ENCODE measurements at regions not wholly inside any gene's neighbourhood (a gene's known extent, or its start where the extent isn't known, plus 50 kb on each side); places are given as distances from the start of the nearest gene placed in this dataset.
A peak's percentile ranks its signal among the peaks of the same experiment; 100 is the strongest.
"Not testable (repeated sequence)": the region's sequence is repeated elsewhere in the genome, so short reads cannot be mapped to it uniquely, and the experiment has no call there.

DNA sequence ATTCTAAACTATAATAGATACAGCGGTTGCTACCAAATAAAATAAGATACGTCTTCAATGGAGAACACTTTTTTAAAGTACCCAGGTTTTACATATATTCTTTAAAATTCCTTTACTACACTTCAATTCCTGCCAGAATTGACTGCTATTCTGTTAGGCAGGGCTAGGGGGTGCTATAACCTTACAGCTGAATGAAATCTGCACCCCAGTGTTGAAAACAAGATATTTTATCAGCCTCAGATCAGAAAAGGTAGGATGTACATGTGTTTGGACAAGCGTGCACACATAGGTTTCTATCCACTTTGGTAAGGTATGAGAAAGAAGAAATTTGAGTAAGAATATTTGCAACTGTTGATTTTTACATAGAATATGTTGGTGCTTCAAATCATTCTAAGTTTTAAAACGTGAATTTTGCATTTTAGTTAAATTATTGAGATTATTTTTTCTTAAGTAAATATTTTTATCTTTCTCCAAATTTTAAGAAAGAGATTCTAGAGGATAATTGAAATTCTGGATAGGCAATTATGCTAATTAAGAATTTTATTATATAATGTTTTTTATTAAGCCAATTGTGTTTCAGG is 490.8 kb upstream of the ADGRL4 start:
- peak; percentile 40 for DNase-seq (ENCODE audit: low read depth, low spot score)
- TF ChIP-seq EZH2 (IDR thresholded peaks at IDR 0.05) (no peak), FOXP2 (optimal IDR thresholded peaks at IDR 0.05; ENCODE audit: control extremely low read depth, extremely low read length, insufficient read depth) (no peak), POLR2AphosphoS5 (IDR thresholded peaks at IDR 0.05; ENCODE audit: borderline replicate concordance, low read depth, low read length) (no peak)

DNA sequence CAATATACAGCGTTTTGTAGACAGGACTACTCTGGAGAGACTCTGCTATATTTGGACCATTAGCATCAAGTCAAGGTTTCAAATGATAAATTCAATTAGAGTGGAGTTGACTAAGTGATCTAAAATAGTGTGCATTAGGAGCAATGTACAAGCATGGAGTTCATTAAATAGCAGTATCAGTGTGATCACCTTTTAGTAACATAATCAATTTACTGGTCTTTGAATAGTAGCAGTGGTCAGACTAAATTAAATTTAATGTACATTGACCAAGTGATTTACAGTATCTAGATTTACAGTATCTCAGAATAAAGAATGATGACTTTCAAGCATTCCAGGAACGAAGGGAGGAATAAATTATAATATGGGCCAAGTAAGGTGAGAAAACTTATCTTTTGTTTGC is 489.6 kb upstream of the ADGRL4 start:
- no peak for TF ChIP-seq EZH2 (IDR thresholded peaks at IDR 0.05)
- no peak for TF ChIP-seq FOXP2 (optimal IDR thresholded peaks at IDR 0.05; ENCODE audit: control extremely low read depth, extremely low read length, insufficient read depth)
- TF ChIP-seq POLR2AphosphoS5 (IDR thresholded peaks at IDR 0.05; ENCODE audit: borderline replicate concordance, low read depth, low read length): no peak
- DNase-seq (ENCODE audit: low read depth, low spot score): no peak

More for the DNA sequence above, 490.8 kb upstream of the ADGRL4 start:
- H3K9me3 ChIP-seq (ENCODE audit: low read depth, low read length): no peaks in the 10 kb centered on the region
- no peak overlapping the region for H3K4me3 ChIP-seq
- H3K27ac ChIP-seq: no peak overlapping the region
- H3K36me3 ChIP-seq (ENCODE audit: insufficient read depth, low read length): no peaks in the 10 kb centered on the region
- H3K9ac ChIP-seq (ENCODE audit: insufficient read length): no peak overlapping the region

GRCh38 chr1:79493702-79494101 is 487.2 kb upstream of the ADGRL4 start:
- H3K4me3 ChIP-seq; H3K36me3 ChIP-seq (ENCODE audit: insufficient read depth, low read length); H3K27ac ChIP-seq; H3K9me3 ChIP-seq (ENCODE audit: low read depth, low read length); H3K9ac ChIP-seq (ENCODE audit: insufficient read length); DNase-seq (ENCODE audit: low read depth, low spot score): not testable (repeated sequence)

More for the DNA sequence above, 489.6 kb upstream of the ADGRL4 start:
- Histone ChIP-seq H3K27ac (no peak overlapping the region), H3K9ac (ENCODE audit: insufficient read length) (no peak overlapping the region), H3K9me3 (ENCODE audit: low read depth, low read length) (no peaks in the 10 kb centered on the region), H3K4me3 (no peak overlapping the region), H3K36me3 (ENCODE audit: insufficient read depth, low read length) (no peaks in the 10 kb centered on the region)

DNA sequence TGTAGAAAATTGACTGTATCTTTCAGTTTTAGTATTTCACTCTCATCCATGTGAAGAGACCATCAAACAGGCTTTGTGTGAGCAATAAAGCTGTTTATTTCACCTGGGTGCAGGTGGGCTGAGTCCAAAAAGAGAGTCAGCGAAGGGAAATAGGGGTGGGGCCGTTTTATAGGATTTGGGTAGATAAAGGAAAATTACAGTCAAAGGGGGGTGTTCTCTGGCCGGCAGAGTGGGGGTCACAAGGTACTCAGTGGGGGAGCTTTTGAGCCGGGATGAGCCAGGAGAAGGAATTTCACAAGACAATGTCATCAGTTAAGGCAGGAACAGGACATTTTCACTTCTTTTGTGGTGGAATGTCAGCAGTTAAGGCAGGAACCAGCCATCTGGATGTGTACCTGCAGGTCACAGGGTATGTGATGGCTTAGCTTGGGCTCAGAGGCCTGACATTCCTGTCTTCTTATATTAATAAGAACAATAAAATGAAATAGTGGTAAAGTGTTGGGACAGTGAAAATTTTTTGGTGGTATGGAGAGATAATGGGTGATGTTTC is 482.1 kb upstream of the ADGRL4 start:
- not testable (repeated sequence) for H3K4me3 ChIP-seq; H3K9ac ChIP-seq (ENCODE audit: insufficient read length); H3K36me3 ChIP-seq (ENCODE audit: insufficient read depth, low read length); H3K27ac ChIP-seq; H3K9me3 ChIP-seq (ENCODE audit: low read depth, low read length); DNase-seq (ENCODE audit: low read depth, low spot score)

GRCh38 chr1:79478728-79479373 is 472.3 kb upstream of the ADGRL4 start:
- no peaks in the 10 kb centered on the region for H3K9me3 ChIP-seq (ENCODE audit: low read depth, low read length)
- TF ChIP-seq FOXP2 (optimal IDR thresholded peaks at IDR 0.05; ENCODE audit: control extremely low read depth, extremely low read length, insufficient read depth) (no peak), POLR2AphosphoS5 (IDR thresholded peaks at IDR 0.05; ENCODE audit: borderline replicate concordance, low read depth, low read length) (no peak)
- no peak overlapping the region for H3K4me3 ChIP-seq
- no peak overlapping the region for H3K9ac ChIP-seq (ENCODE audit: insufficient read length)
- no peak for DNase-seq (ENCODE audit: low read depth, low spot score)
- no peaks in the 10 kb centered on the region for H3K36me3 ChIP-seq (ENCODE audit: insufficient read depth, low read length)
- H3K27ac ChIP-seq: no peak overlapping the region

- H3K9ac ChIP-seq (ENCODE audit: insufficient read length): no peak overlapping the region
- no peaks in the 10 kb centered on the region for H3K36me3 ChIP-seq (ENCODE audit: insufficient read depth, low read length)
- H3K27ac ChIP-seq: no peak overlapping the region
- H3K9me3 ChIP-seq (ENCODE audit: low read depth, low read length): no peaks in the 10 kb centered on the region
- TF ChIP-seq FOXP2 (optimal IDR thresholded peaks at IDR 0.05; ENCODE audit: control extremely low read depth, extremely low read length, insufficient read depth) (no peak), POLR2AphosphoS5 (IDR thresholded peaks at IDR 0.05; ENCODE audit: borderline replicate concordance, low read depth, low read length) (no peak), EZH2 (IDR thresholded peaks at IDR 0.05) (no peak)
- H3K4me3 ChIP-seq: no peak overlapping the region
- DNase-seq (ENCODE audit: low read depth, low spot score): no peak
Observed at GRCh38 chr1:79478160-79478559, 471.6 kb upstream of the ADGRL4 start.

DNA sequence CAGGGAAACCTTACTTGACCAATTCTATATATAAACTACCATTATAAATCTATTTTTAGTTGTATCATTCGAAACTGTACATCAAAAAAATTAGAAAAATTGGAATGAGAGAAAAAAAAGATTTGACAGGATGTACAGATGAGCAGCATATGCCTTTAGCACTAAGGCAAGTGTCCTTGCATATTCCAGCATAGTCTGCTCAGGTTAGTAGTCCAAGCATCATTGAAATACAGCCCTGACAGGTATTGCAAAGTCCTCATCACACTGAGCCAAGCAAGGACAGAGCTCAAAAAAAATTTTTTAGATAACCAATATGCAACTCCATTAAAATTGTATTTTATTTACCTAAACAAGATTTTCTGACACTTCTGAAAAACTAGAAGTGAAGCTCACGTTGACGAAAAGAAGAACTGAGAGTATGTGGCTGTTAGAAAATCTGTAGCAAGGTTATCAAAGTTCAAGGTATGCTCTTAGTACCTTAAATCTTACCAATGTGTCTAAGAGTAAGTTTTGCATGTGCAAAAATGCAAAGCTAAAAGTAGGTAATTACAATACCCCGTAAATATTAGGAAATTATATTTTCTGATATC is 465.6 kb upstream of the ADGRL4 start:
- no peaks in the 10 kb centered on the region for H3K36me3 ChIP-seq (ENCODE audit: insufficient read depth, low read length)
- H3K9me3 ChIP-seq (ENCODE audit: low read depth, low read length): no peaks in the 10 kb centered on the region
- no peak overlapping the region for H3K4me3 ChIP-seq
- H3K27ac ChIP-seq: no peak overlapping the region
- no peak overlapping the region for H3K9ac ChIP-seq (ENCODE audit: insufficient read length)
- no peak for DNase-seq (ENCODE audit: low read depth, low spot score)
- TF ChIP-seq FOXP2 (optimal IDR thresholded peaks at IDR 0.05; ENCODE audit: control extremely low read depth, extremely low read length, insufficient read depth) (no peak), POLR2AphosphoS5 (IDR thresholded peaks at IDR 0.05; ENCODE audit: borderline replicate concordance, low read depth, low read length) (no peak), EZH2 (IDR thresholded peaks at IDR 0.05) (no peak)

DNA sequence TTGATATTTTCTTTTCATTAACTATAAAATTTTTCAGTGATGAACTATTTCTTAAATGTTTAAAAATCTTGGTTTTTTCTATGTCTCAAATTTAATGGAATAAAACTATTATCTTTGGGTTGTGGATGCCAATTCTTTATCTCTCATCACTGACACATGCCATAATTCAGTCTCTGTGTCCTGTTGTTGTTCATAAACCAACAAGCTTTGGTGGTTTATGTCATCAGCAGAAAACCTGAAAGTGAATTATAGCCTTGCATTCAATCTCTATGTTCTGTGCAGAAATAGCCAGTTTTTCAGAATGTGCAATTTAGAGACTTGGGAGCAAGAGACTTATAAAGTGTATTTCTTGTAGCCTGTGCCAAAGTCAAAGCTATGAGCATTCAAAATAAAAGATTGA is 462.6 kb upstream of the ADGRL4 start:
- Histone ChIP-seq H3K27ac (no peak overlapping the region), H3K36me3 (ENCODE audit: insufficient read depth, low read length) (no peaks in the 10 kb centered on the region), H3K9me3 (ENCODE audit: low read depth, low read length) (no peaks in the 10 kb centered on the region), H3K9ac (ENCODE audit: insufficient read length) (no peak overlapping the region), H3K4me3 (no peak overlapping the region)
- TF ChIP-seq POLR2AphosphoS5 (IDR thresholded peaks at IDR 0.05; ENCODE audit: borderline replicate concordance, low read depth, low read length) (no peak), EZH2 (IDR thresholded peaks at IDR 0.05) (no peak), FOXP2 (optimal IDR thresholded peaks at IDR 0.05; ENCODE audit: control extremely low read depth, extremely low read length, insufficient read depth) (no peak)
- DNase-seq (ENCODE audit: low read depth, low spot score): no peak

Measured in SK-N-MC (cell line).